Loucy (cell line): ENCODE measurements at regions not wholly inside any gene's neighbourhood (a gene's known extent, or its start where the extent isn't known, plus 50 kb on each side); places are given as distances from the start of the nearest gene placed in this dataset.

ENCODE experiments used
- CTCF ChIP-seq: fragments of 200-600 bp; sonication (generic); conservative IDR thresholded peaks from 2 replicates; pipeline ENCODE4 v1.5.1; 2014; ENCODE audit warnings: mild to moderate bottlenecking, antibody characterized with exemption, low read length
- EZH2phosphoT487 ChIP-seq: fragments of 200-600 bp; IDR thresholded peaks from 2 replicates; pipeline ENCODE4 v1.6.1; 2018; ENCODE audit warnings: antibody characterized with exemption, mild to moderate bottlenecking, moderate library complexity, borderline replicate concordance

DNA sequence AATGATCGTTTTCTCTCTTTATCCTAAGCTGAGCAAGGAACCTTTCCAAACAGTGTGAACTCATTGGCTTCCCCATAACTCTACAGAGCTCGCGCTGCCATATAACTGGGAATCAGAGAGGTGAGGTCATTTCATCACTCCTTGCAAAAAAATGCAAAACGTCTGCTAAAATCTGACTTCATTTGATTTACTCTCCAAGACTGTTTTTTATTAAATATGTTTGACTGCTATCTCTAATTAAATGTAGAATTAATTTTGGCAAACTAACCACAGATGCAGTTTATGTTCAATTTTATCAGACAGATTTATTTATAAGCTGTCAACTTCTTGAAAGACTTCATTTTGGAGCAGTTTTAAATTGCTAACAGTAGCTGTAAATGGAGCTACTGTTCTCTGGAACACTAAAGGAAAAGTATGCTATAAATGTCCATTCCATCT is 131.6 kb upstream of the SOX5 start:
- TF ChIP-seq CTCF (no peak), EZH2phosphoT487 (no peak)
